H1 (cell line): ENCODE measurements at regions not wholly inside any gene's neighbourhood (a gene's known extent, or its start where the extent isn't known, plus 50 kb on each side); places are given as distances from the start of the nearest gene placed in this dataset.

ENCODE experiments used
- CTCF ChIA-PET: fragments of 300-600 bp; sonication (Branson Sonifier 250); formaldehyde crosslinking; loops from one replicate; lab custom pipeline; 2021; ENCODE audit not compliant: partially characterized antibody; lab: Charles Lee
- POLR2A ChIA-PET: fragments of 300-600 bp; sonication (Branson Sonifier 250); formaldehyde crosslinking; loops from one replicate; lab custom pipeline; 2021; ENCODE audit warnings: inconsistent platforms; ENCODE audit not compliant: partially characterized antibody; lab: Charles Lee
- DNase-seq, 2 experiments: peaks; one replicate each; pipeline versions ENCODE4 v3.0.0 to v3.0.0-alpha.2; 2010 to 2022; ENCODE audit warnings: low spot score in 2 of 2, low read depth in 1 of 2, mixed read lengths in 1 of 2
- FAIRE-seq: peaks from 2 replicates; lab custom pipeline; 2011; peaks lifted over from hg19 to GRCh38; lab: Jason Lieb, UNC
- H2AFZ ChIP-seq: 2 replicates; pipeline ENCODE4 v1.8.1; 2012; ENCODE audit warnings: low read length, inconsistent platforms
- H2AK5ac ChIP-seq: 2 replicates; pipeline ENCODE4 v1.6.1; 2013; ENCODE audit warnings: low read depth, low read length
- H2BK120ac ChIP-seq: replicated peaks from 2 replicates; pipeline ENCODE3; 2013; ENCODE audit warnings: low read depth, low read length, inconsistent platforms
- H2BK12ac ChIP-seq: 2 replicates; pipeline ENCODE4 v1.6.1; 2013; ENCODE audit warnings: low read depth, low read length
- H2BK15ac ChIP-seq: 2 replicates; pipeline ENCODE4 v1.6.1; 2013; ENCODE audit warnings: low read length
- H2BK20ac ChIP-seq: 2 replicates; pipeline ENCODE4 v1.6.1; 2013; ENCODE audit warnings: low read length
- H2BK5ac ChIP-seq: 2 replicates; pipeline ENCODE4 v1.6.1; 2013; ENCODE audit warnings: low read depth, low read length
- H3K14ac ChIP-seq: 2 replicates; pipeline ENCODE4 v1.6.1; 2013; ENCODE audit warnings: inconsistent platforms; ENCODE audit not compliant: insufficient read length
- H3K18ac ChIP-seq: 2 replicates; pipeline ENCODE4 v1.6.1; 2013; ENCODE audit warnings: low read length; ENCODE audit errors: extremely low read depth
- H3K23ac ChIP-seq: 2 replicates; pipeline ENCODE4 v1.6.1; 2013; ENCODE audit warnings: inconsistent platforms; ENCODE audit not compliant: insufficient read length
- H3K23me2 ChIP-seq: 2 replicates; pipeline ENCODE4 v1.6.1; 2013; ENCODE audit warnings: low read depth, low read length
- H3K27ac ChIP-seq: 2 replicates; pipeline ENCODE4 v1.6.1; 2011; ENCODE audit warnings: low read depth, low read length, inconsistent platforms
- H3K27me3 ChIP-seq, 4 experiments: replicated peaks in 1 of 4; 1 replicate in 1 of 4; 2 replicates in 3 of 4; pipeline versions ENCODE4 v1.6.1 to v1.8.1; 2011 to 2013; ENCODE audit warnings: low read length in 3 of 4, mild to moderate bottlenecking in 3 of 4, inconsistent platforms in 2 of 4, mixed read lengths in 2 of 4, moderate library complexity in 1 of 4; ENCODE audit not compliant: control insufficient read depth in 3 of 4, insufficient read depth in 3 of 4; ENCODE audit errors: extremely low read depth in 1 of 4
- H3K36me3 ChIP-seq, 4 experiments: 2 replicates each; pipeline versions ENCODE4 v1.6.1 to v1.8.1; 2011 to 2013; ENCODE audit warnings: mild to moderate bottlenecking in 4 of 4, low read length in 3 of 4, moderate library complexity in 2 of 4, control low read depth in 1 of 4, inconsistent platforms in 1 of 4; ENCODE audit not compliant: insufficient read depth in 4 of 4, control insufficient read depth in 2 of 4
- H3K4ac ChIP-seq: replicated peaks from 2 replicates; pipeline ENCODE3; 2013; ENCODE audit warnings: low read length, low read depth, mixed read lengths, inconsistent platforms; ENCODE audit not compliant: insufficient read length
- H3K4me1 ChIP-seq, 4 experiments: replicated peaks in 1 of 4; 1 replicate in 1 of 4; 2 replicates in 3 of 4; pipeline versions ENCODE4 v1.6.1 to v1.8.1; 2011 to 2013; ENCODE audit warnings: low read length in 3 of 4, inconsistent platforms in 2 of 4, mixed read lengths in 1 of 4; ENCODE audit not compliant: insufficient read depth in 4 of 4, control insufficient read depth in 3 of 4
- H3K4me2 ChIP-seq, 2 experiments: 2 replicates each; pipeline versions ENCODE4 v1.6.1 to v1.8.1; 2011 to 2013; ENCODE audit warnings: low read depth in 2 of 2, low read length in 2 of 2, control low read depth in 1 of 2, inconsistent platforms in 1 of 2, mild to moderate bottlenecking in 1 of 2; ENCODE audit not compliant: insufficient read depth in 1 of 2
- H3K4me3 ChIP-seq, 4 experiments: fragments of 200-600, 300-600 bp in 1 of 4; sonication (generic), shearing (Covaris generic), sonication (Bioruptor Twin) in 1 of 4; 2 replicates each; pipeline versions ENCODE4 v1.5.1 to v1.8.1; 2011 to 2016; ENCODE audit warnings: low read length in 4 of 4, low read depth in 3 of 4, control low read depth in 2 of 4, inconsistent platforms in 2 of 4, mild to moderate bottlenecking in 2 of 4, mixed read lengths in 1 of 4, moderate library complexity in 1 of 4; ENCODE audit not compliant: insufficient read depth in 2 of 4; ENCODE audit errors: extremely low read depth in 1 of 4
- H3K56ac ChIP-seq: replicated peaks from 2 replicates; pipeline ENCODE3; 2013; ENCODE audit warnings: low read depth, mild to moderate bottlenecking, mixed read lengths, low read length, inconsistent platforms; ENCODE audit not compliant: insufficient read length
- H3K79me1 ChIP-seq: 2 replicates; pipeline ENCODE4 v1.6.1; 2013; ENCODE audit warnings: low read depth, low read length, control low read depth
- H3K79me2 ChIP-seq, 2 experiments: 2 replicates each; pipeline versions ENCODE4 v1.6.1 to v1.8.1; 2012 to 2013; ENCODE audit warnings: low read length in 2 of 2, mild to moderate bottlenecking in 2 of 2, inconsistent platforms in 1 of 2; ENCODE audit not compliant: insufficient read depth in 2 of 2, control insufficient read depth in 1 of 2
- H3K9ac ChIP-seq, 4 experiments: replicated peaks in 1 of 4; 1 replicate in 1 of 4; 2 replicates in 3 of 4; pipeline versions ENCODE4 v1.6.1 to v1.8.1; 2011 to 2013; ENCODE audit warnings: low read depth in 3 of 4, low read length in 3 of 4, control low read depth in 2 of 4, mild to moderate bottlenecking in 2 of 4, moderate library complexity in 2 of 4, inconsistent platforms in 1 of 4; ENCODE audit errors: extremely low read depth in 1 of 4
- H3K9me3 ChIP-seq, 2 experiments: 2 replicates each; pipeline versions ENCODE4 v1.6.1 to v1.8.1; 2012 to 2013; ENCODE audit warnings: mild to moderate bottlenecking in 2 of 2, moderate library complexity in 2 of 2, control low read depth in 1 of 2, inconsistent platforms in 1 of 2, low read depth in 1 of 2, low read length in 1 of 2, mixed read lengths in 1 of 2; ENCODE audit not compliant: insufficient read depth in 2 of 2
- H4K20me1 ChIP-seq, 2 experiments: replicated peaks in 1 of 2; 2 replicates each; pipeline versions ENCODE3 to v1.8.1; 2011 to 2013; ENCODE audit warnings: inconsistent platforms in 2 of 2, low read length in 2 of 2, mild to moderate bottlenecking in 1 of 2; ENCODE audit not compliant: insufficient read depth in 2 of 2, control insufficient read depth in 1 of 2
- H4K5ac ChIP-seq: 2 replicates; pipeline ENCODE4 v1.6.1; 2013; ENCODE audit warnings: low read length, low read depth, mixed read lengths, inconsistent platforms; ENCODE audit not compliant: insufficient read length
- H4K8ac ChIP-seq: 2 replicates; pipeline ENCODE4 v1.8.0; 2013; ENCODE audit warnings: mild to moderate bottlenecking, moderate library complexity, low read length, inconsistent platforms; ENCODE audit not compliant: insufficient read depth; ENCODE audit errors: extremely low read depth
- H4K91ac ChIP-seq: replicated peaks from 2 replicates; pipeline ENCODE3; 2013; ENCODE audit warnings: low read length, mixed read lengths, inconsistent platforms; ENCODE audit not compliant: insufficient read length
- WGBS, 2 experiments: shearing (Covaris generic) in 1 of 2; methylation state at CpG; one replicate each; pipeline versions ENCODE4 v1.1.6 to v1.1.7; 2013 to 2015; ENCODE audit warnings: low lambda C conversion rate in 2 of 2, mixed read lengths in 2 of 2, inconsistent platforms in 1 of 2, low coverage in 1 of 2, missing lambda C conversion rate in 1 of 2; ENCODE audit not compliant: insufficient replicate concordance in 2 of 2, insufficient coverage in 1 of 2, insufficient read length in 1 of 2; ENCODE audit errors: extremely low coverage in 1 of 2, missing lambda C conversion rate in 1 of 2; 5-methylcytosine and 5-hydroxymethylcytosine counted together

GRCh38 chr10:62637249-62638061 lies 167.1 kb upstream of the ADO start:
- Histone ChIP-seq H3K4me2 (no peak overlapping the region), H2BK120ac (no peak overlapping the region), H2BK15ac (no peak overlapping the region), H3K56ac (no peak overlapping the region), H2BK20ac (no peak overlapping the region), H3K18ac (no peak overlapping the region), H4K8ac (no peak overlapping the region; the same call in 1 of the 2 replicates), H4K91ac (no peak overlapping the region), H3K27me3 (no peaks in the 10 kb centered on the region), H2AFZ (0 out of 2 replicates have a peak overlapping the region, but pooled peaks have one; percentile 16), H4K5ac (no peak overlapping the region), H2AK5ac (no peak overlapping the region), H3K23ac (no peak overlapping the region), H3K23me2 (no peaks in the 10 kb centered on the region), H2BK12ac (no peak overlapping the region), H4K20me1 (no peaks in the 10 kb centered on the region), H3K4me1 (no peaks in the 10 kb centered on the region), H3K79me2 (no peaks in the 10 kb centered on the region), H2BK5ac (no peak overlapping the region), H3K27ac (no peak overlapping the region), H3K4me3 (no peak overlapping the region), H3K79me1 (no peaks in the 10 kb centered on the region), H3K9me3 (no peaks in the 10 kb centered on the region), H3K4ac (no peak overlapping the region), H3K14ac (no peak overlapping the region), H3K36me3 (no peaks in the 10 kb centered on the region), H3K9ac (no peak overlapping the region)
- DNase-seq (no peak), FAIRE-seq (no peak)
- 95% methylated on average over 9 of the region's 9 CpGs; no CpG with 5 or more reads in 1 of the 2 experiments for WGBS, 2 experiments
- CTCF ChIA-PET: interaction anchor here (1.0 to 1.6 kb wide), 8 partner anchors 8 to 180 kb away, joined by 3 to 5 read pairs (median 3); no protein-coding TSS in a partner anchor
- POLR2A ChIA-PET: interaction anchor here (0.6 kb wide), 1 partner anchor 493 kb away, joined by 3 read pairs; no protein-coding TSS in a partner anchor
